ENCODE measurements at regions not wholly inside any gene's neighbourhood (a gene's known extent, or its start where the extent isn't known, plus 50 kb on each side); places are given as distances from the start of the nearest gene placed in this dataset.
"Not testable (repeated sequence)": the region's sequence is repeated elsewhere in the genome, so short reads cannot be mapped to it uniquely, and the experiment has no call there.

DNA sequence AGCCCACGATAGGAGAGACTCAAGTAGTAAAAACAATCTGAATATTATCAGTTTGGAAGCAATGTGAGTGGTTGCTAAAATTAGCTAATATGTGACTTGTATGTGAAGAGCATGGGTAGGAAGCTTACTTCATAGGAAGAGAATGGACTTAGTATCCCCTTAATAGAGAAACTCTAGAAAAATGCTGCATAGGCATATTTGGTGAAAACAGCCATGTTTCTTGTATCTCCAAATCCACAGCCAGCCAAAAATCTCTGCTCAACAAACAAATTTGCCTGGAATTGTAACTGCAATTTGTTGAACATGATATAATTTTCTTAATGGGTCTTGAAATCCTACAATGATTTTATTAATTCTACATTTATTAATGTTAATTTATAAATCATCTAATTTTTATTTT, 1252.9 kb upstream of the TMEM132C start:
- no peak for DNase-seq

DNA sequence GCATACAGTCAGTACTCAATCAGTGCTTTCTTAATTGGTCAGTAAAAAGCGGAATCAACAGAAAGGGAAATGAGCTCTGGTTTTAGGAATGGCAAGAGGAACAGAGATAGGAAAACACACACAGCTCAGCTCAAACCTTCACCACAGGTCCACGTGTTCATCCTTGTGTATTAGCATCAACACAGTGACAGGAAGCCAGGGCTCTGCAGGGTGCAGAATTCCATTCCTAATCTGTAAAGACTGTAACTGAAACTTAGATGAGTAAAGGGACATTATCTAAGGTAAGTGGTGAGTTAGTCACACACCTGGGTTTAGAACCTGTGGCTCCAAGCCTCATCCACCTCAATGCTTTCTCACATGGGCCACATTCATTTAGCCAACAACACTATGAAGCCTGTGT, 1242.2 kb upstream of the TMEM132C start:
- no peak for DNase-seq

DNA sequence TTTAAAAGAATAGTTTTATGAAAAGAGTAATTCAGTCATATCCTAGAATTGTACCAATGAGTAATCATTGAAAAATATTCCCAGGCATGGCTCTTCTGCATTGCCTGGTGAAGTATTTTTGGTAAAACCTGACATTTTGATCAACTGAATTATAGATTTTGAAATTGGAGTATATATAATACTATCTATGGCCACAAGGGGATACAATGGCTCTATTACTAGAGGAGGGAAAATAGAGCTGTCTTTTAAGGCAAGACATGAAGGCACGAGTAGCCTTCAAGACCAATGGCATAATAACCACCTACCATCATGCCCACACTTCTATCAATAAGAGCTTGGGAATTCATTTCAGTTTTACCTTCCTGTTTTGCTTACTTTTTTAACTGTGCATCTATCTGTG, 1241.4 kb upstream of the TMEM132C start:
- DNase-seq, result no peak

DNA sequence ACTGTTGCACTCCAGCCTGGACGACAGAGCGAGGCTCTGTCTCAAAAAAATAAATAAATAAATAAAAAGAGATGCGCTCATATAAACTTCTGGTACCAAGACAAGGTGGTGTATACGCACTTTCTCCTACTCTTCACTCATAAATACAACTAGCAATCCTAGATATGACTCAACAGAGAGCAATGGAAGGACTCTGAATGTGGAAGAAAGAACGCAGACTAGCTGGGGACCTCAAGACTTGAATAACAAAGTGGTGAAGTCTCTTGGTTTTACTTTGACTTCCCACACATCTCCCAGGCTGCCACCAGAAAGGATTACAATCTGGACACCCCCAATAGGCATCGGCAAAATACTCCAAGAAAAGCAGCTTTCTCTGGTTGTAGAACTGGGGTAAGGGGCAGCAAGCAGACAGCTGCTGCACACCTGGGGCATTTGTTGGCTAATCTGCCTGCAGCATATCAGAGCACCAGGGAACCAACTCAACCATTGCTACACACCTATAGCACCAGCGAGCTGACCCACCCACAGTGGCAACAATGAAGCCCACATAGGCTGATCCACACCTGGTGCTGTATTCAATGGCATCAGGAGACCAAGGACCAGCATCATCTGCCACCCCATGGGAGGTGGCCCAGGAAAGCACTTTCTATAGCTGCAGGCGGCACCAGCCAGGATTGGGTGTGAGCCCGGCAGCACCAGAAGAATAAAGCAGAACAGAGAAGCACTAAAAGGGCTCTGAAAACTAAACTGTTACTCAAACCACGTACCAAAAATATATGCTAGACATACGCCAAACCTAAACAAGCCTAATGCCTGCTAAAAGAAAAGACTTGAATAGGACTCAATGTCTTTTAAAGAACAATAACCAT, 1231.7 kb upstream of the TMEM132C start:
- no peak for DNase-seq

GRCh38 chr12:127038152-127038551, 1228.8 kb upstream of the TMEM132C start:
- DNase-seq, result no peak

GRCh38 chr12:127038761-127039160, 1228.2 kb upstream of the TMEM132C start:
- DNase-seq, result no peak

GRCh38 chr12:127041985-127042625, 1224.9 kb upstream of the TMEM132C start:
- no peak for DNase-seq

- DNase-seq, result no peak
Observed at GRCh38 chr12:127043731-127044130, 1223.2 kb upstream of the TMEM132C start.

GRCh38 chr12:127044836-127045235, 1222.1 kb upstream of the TMEM132C start:
- no peak for DNase-seq

DNA sequence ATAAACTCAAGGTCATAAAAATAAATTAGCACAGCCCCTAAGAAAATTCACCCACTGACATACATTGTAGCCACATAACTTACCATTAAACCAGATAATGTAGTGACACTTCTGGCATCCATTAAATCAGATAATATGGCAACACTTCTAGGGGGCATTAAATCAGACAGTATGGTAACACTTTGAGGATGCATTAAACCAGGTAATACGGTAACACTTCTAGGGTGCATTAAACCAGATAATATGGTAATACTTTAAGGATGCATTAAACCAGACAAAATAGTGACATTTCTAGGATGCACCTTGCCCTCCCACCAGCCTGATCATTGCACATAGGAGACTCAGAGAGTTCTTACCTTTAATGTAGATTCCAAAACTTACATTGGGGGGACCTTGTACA, 1220.5 kb upstream of the TMEM132C start:
- DNase-seq, result no peak

DNA sequence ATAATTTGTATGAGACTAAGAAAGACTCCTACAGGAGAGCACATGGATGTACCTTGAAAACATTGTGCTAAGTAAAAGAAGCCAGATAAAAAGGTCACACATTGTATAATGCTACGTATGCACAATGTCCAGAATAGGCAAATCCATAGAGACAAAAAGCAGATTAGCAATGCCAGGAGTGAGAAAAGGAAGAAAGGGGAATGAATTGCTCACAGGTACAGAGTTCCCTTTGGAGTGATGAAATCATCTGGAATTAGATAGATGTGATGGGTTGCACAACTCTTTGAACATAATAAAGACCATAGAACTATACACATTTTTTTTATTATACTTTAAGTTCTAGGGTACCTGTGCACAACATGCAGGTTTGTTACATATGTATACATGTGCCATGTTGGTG, 1218.9 kb upstream of the TMEM132C start:
- DNase-seq, result no peak

GRCh38 chr12:127048525-127048924, 1218.4 kb upstream of the TMEM132C start:
- not testable (repeated sequence) for DNase-seq

DNA sequence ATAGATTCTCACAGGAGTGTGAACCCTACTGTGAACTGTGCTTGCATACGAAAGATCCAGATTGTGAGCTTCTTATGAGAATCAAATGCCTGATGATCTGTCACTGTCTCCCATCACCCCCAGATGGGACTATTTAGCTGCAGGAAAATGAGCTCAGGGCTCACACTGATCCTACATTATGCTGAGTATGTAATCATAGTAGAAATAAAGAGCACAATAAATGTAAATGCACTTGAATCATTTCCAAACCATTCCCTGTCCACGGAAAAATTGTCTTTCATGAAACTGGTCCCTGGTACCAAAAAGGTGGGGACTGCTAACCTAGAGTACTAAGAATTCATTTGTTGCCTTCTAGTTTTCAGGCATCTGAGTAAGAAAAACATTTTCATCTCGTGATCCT, 1215.8 kb upstream of the TMEM132C start:
- DNase-seq, result no peak

- DNase-seq, result no peak
Observed at GRCh38 chr12:127052511-127053232, 1214.3 kb upstream of the TMEM132C start.

GRCh38 chr12:127054531-127054930, 1212.4 kb upstream of the TMEM132C start:
- DNase-seq, result no peak

DNA sequence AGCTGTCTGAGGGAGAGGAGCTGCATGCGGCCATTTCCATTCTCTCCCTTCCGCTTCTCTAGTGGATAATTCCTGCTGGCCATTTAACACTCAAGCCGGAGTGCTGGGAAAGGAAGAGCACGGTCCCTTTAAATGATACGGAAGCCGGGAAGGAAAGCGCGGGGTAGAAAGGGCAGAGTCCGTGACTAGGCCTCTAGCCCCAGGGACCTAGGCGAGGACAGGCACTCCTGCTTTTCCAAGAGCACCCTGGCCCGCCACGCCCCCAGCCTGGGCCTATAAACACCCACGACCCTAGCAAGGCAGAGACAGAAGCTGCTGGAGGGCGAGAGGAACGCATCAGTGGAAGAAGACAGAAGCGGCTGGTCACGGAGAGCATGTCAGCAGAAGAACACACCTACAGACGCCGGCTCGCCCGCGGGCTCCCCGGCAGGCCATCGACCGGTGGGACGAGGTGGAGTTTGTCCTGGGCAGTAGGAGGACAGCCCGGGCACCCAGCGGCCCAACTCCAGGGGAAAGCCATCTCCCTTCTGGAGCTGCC, 1206.6 kb upstream of the TMEM132C start:
- no peak for DNase-seq

GRCh38 chr12:127060933-127061332, 1206.0 kb upstream of the TMEM132C start:
- no peak for DNase-seq

- no peak for DNase-seq
Observed at GRCh38 chr12:127063339-127064072, 1203.5 kb upstream of the TMEM132C start.

DNA sequence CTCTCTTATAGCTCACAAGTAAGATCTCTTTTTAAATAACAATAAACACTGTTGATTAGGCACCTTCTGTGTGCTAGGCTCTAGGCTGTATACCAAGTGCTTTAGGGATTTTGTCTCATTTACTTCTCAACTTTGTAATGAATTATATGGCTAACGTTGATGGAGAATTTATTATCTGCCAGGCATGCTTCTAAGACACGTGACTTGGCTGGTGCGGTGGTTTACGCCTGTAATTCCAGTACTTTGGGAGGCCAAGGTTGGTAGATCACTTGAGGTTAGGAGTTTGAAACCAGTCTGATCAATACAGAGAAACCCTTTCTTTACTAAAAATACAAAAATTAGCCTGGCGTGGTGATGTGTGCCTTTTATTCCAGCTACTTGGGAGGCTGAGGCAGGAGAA, 1202.8 kb upstream of the TMEM132C start:
- DNase-seq, result no peak

DNA sequence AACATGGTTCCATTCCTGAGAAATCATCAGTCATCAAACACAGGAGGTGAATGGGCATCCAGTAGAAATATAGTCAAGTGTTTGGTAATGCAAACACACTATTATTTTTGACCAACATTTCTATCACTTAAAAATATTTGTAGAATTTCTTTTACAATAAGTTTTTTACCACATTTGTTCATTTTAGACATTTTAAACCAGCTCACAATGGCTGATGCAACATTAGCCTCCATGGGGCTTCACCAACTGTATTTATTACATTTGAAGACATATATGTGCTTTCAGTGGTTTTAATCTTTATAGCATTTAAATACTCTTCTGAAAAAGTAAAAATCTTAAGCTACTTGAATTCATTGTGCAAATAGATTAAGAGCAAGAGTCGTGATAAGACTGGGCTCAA, 1201.4 kb upstream of the TMEM132C start:
- no peak for DNase-seq

GRCh38 chr12:127070515-127071157, 1196.3 kb upstream of the TMEM132C start:
- DNase-seq, result no peak

GRCh38 chr12:127074161-127074560, 1192.8 kb upstream of the TMEM132C start:
- DNase-seq, result no peak
